NCI-H2107 treated with DMSO at 0.1 percent for 48 hours (cell line): ENCODE measurements at regions not wholly inside any gene's neighbourhood (a gene's known extent, or its start where the extent isn't known, plus 50 kb on each side); places are given as distances from the start of the nearest gene placed in this dataset.
A peak's percentile ranks its signal among the peaks of the same experiment; 100 is the strongest.
"Not testable (repeated sequence)": the region's sequence is repeated elsewhere in the genome, so short reads cannot be mapped to it uniquely, and the experiment has no call there.

ENCODE experiments used
- DNase-seq: peaks from one replicate; lab custom pipeline; 2025; ENCODE audit not compliant: unreplicated experiment; lab: John Stamatoyannopoulos, UW

- peak; percentile 4 for DNase-seq
These were observed 730.6 kb downstream of the METTL15 start for GRCh38 chr11:28838741-28839140.

- no peak for DNase-seq
These were observed 729.4 kb downstream of the METTL15 start for GRCh38 chr11:28837599-28837998.

GRCh38 chr11:28836285-28837081 is 728.3 kb downstream of the METTL15 start:
- peak; percentile 31 for DNase-seq

- no peak for DNase-seq
These were observed 727.6 kb downstream of the METTL15 start for GRCh38 chr11:28835790-28836189.

GRCh38 chr11:28835317-28835716 is 727.1 kb downstream of the METTL15 start:
- DNase-seq, result no peak

- DNase-seq, result no peak
These were observed 726.7 kb downstream of the METTL15 start for GRCh38 chr11:28834877-28835276.

- DNase-seq, result no peak
These were observed 725.5 kb downstream of the METTL15 start for GRCh38 chr11:28833670-28834069.

GRCh38 chr11:28833169-28833568 is 725.0 kb downstream of the METTL15 start:
- no peak for DNase-seq

- DNase-seq, result no peak
These were observed 718.6 kb downstream of the METTL15 start for GRCh38 chr11:28826807-28827206.

- no peak for DNase-seq
These were observed 714.4 kb downstream of the METTL15 start for GRCh38 chr11:28822576-28822975.

- DNase-seq, result no peak
These were observed 712.3 kb downstream of the METTL15 start for GRCh38 chr11:28820296-28820989.

GRCh38 chr11:28819741-28820140 is 711.6 kb downstream of the METTL15 start:
- no peak for DNase-seq

- DNase-seq, result no peak
These were observed 706.9 kb downstream of the METTL15 start for GRCh38 chr11:28815110-28815509.

GRCh38 chr11:28808771-28809170 is 700.6 kb downstream of the METTL15 start:
- no peak for DNase-seq

- no peak for DNase-seq
These were observed 691.1 kb downstream of the METTL15 start for GRCh38 chr11:28799316-28799715.

GRCh38 chr11:28798286-28798685 is 690.1 kb downstream of the METTL15 start:
- DNase-seq, result no peak

- DNase-seq, result no peak
These were observed 689.3 kb downstream of the METTL15 start for GRCh38 chr11:28797536-28797935.

- DNase-seq, result no peak
These were observed 686.2 kb downstream of the METTL15 start for GRCh38 chr11:28794405-28794804.

- no peak for DNase-seq
These were observed 685.1 kb downstream of the METTL15 start for GRCh38 chr11:28793282-28793738.

- no peak for DNase-seq
These were observed 684.7 kb downstream of the METTL15 start for GRCh38 chr11:28792856-28793255.

GRCh38 chr11:28787897-28788296 is 679.7 kb downstream of the METTL15 start:
- DNase-seq, result not testable (repeated sequence)

- DNase-seq, result no peak
These were observed 668.9 kb downstream of the METTL15 start for GRCh38 chr11:28777126-28777525.
